Endothelial cell of umbilical vein (primary cell): ENCODE measurements at regions not wholly inside any gene's neighbourhood (a gene's known extent, or its start where the extent isn't known, plus 50 kb on each side); places are given as distances from the start of the nearest gene placed in this dataset.

Source experiments
- BruUV-seq: library from RNA; stranded (reverse); fragments of 400-500 nt; replicated peaks from 2 replicates; lab custom pipeline; 2021; lab: Mats Ljungman, UMichigan
- CTCF ChIA-PET: fragments of 300-600, 350-600 bp; sonication (Branson Sonifier 250); formaldehyde crosslinking; loops from one replicate; lab custom pipeline; 2021; ENCODE audit warnings: antibody characterized with exemption, inconsistent platforms; lab: Charles Lee
- POLR2A ChIA-PET: fragments of 300-600, 350-600 bp; sonication (Branson Sonifier 250); formaldehyde crosslinking; loops from one replicate; lab custom pipeline; 2021; ENCODE audit warnings: antibody characterized with exemption, inconsistent platforms; lab: Charles Lee
- DNase-seq: peaks from one replicate; pipeline ENCODE4 v3.0.0-alpha.2; 2011; ENCODE audit warnings: low read depth, low spot score
- FAIRE-seq: peaks from 2 replicates; lab custom pipeline; 2011; peaks lifted over from hg19 to GRCh38; lab: Jason Lieb, UNC
- H2AFZ ChIP-seq: 2 replicates; pipeline ENCODE4 v1.6.0; 2012; ENCODE audit warnings: low read depth, low read length, control low read depth, inconsistent platforms
- H3K27ac ChIP-seq: 2 replicates; pipeline ENCODE4 v1.5.1; 2011; ENCODE audit warnings: low read depth, mild to moderate bottlenecking, control low read depth, low read length, moderate library complexity; ENCODE audit not compliant: insufficient read depth
- H3K27me3 ChIP-seq, 2 experiments: 2 replicates each; pipeline versions ENCODE4 v1.6.0 to v1.6.1; 2011; ENCODE audit warnings: low read length in 2 of 2, mixed read lengths in 1 of 2; ENCODE audit not compliant: control insufficient read depth in 2 of 2, insufficient read depth in 2 of 2
- H3K36me3 ChIP-seq, 2 experiments: 2 replicates in 1 of 2; 3 replicates in 1 of 2; pipeline ENCODE4 v1.5.1; 2011; ENCODE audit warnings: low read length in 2 of 2, mild to moderate bottlenecking in 1 of 2, moderate library complexity in 1 of 2; ENCODE audit not compliant: control insufficient read depth in 2 of 2, insufficient read depth in 2 of 2; ENCODE audit errors: extremely low read depth in 1 of 2
- H3K4me1 ChIP-seq: 3 replicates; pipeline ENCODE4 v1.5.1; 2011; ENCODE audit warnings: mild to moderate bottlenecking, low read length; ENCODE audit not compliant: control insufficient read depth, insufficient read depth; ENCODE audit errors: extremely low read depth
- H3K4me2 ChIP-seq: 2 replicates; pipeline ENCODE4 v1.6.1; 2011; ENCODE audit warnings: low read length, control low read depth, mixed read lengths; ENCODE audit not compliant: insufficient read depth
- H3K4me3 ChIP-seq, 3 experiments: fragments of 200-600 bp in 1 of 3; sonication (generic), shearing (Covaris generic) in 1 of 3; replicated peaks in 1 of 3; 2 replicates each; pipeline ENCODE4 v1.5.1; 2011 to 2016; ENCODE audit warnings: control low read depth in 3 of 3, low read length in 3 of 3, mild to moderate bottlenecking in 2 of 3, inconsistent platforms in 1 of 3, low read depth in 1 of 3, moderate library complexity in 1 of 3; ENCODE audit not compliant: insufficient read depth in 1 of 3
- H3K79me2 ChIP-seq: 2 replicates; pipeline ENCODE4 v1.6.0; 2012; ENCODE audit warnings: low read length, inconsistent platforms; ENCODE audit not compliant: control insufficient read depth, insufficient read depth
- H3K9ac ChIP-seq: replicated peaks from 2 replicates; pipeline ENCODE3; 2011; ENCODE audit warnings: low read length, control low read depth; ENCODE audit not compliant: insufficient read depth; ENCODE audit errors: extremely low read depth
- H3K9me1 ChIP-seq: replicated peaks from 3 replicates; pipeline ENCODE4 v1.6.0; 2011; ENCODE audit warnings: mild to moderate bottlenecking, low read length; ENCODE audit not compliant: control insufficient read depth, insufficient read depth; ENCODE audit errors: extremely low read depth
- H3K9me3 ChIP-seq: replicated peaks from 2 replicates; pipeline ENCODE4 v1.5.1; 2012; ENCODE audit warnings: low read length, inconsistent platforms; ENCODE audit not compliant: control insufficient read depth, insufficient read depth
- H4K20me1 ChIP-seq: replicated peaks from 2 replicates; pipeline ENCODE3; 2011; ENCODE audit warnings: mild to moderate bottlenecking, low read length; ENCODE audit not compliant: control insufficient read depth, insufficient read depth; ENCODE audit errors: extremely low read depth
- CTCF ChIP-seq, 2 donors: IDR thresholded peaks; 1 replicate in 1 of 2; 2 replicates in 1 of 2; pipeline ENCODE4 v1.5.1; 2011; ENCODE audit warnings: low read length in 2 of 2, mild to moderate bottlenecking in 2 of 2, moderate library complexity in 2 of 2, control low read depth in 1 of 2, inconsistent platforms in 1 of 2, low read depth in 1 of 2; ENCODE audit not compliant: insufficient read depth in 1 of 2; ENCODE audit errors: extremely low read depth in 1 of 2
- EZH2 ChIP-seq: IDR thresholded peaks from 2 replicates; pipeline ENCODE4 v1.6.1; 2012; ENCODE audit warnings: borderline replicate concordance, low read depth, mild to moderate bottlenecking, moderate library complexity, low read length, inconsistent platforms; ENCODE audit not compliant: severe bottlenecking
- FOS ChIP-seq: IDR thresholded peaks from 2 replicates; pipeline ENCODE4 v1.6.1; 2011; ENCODE audit warnings: mild to moderate bottlenecking, low read length, moderate library complexity, borderline replicate concordance; ENCODE audit not compliant: insufficient read depth
- GATA2 ChIP-seq: IDR thresholded peaks from 2 replicates; pipeline ENCODE4 v1.7.0; 2011; ENCODE audit warnings: low read depth, mild to moderate bottlenecking, moderate library complexity, mixed read lengths, low read length; ENCODE audit not compliant: insufficient read length, insufficient read depth
- JUN ChIP-seq: IDR thresholded peaks from 2 replicates; pipeline ENCODE4 v1.6.1; 2011; ENCODE audit warnings: borderline replicate concordance, low read depth; ENCODE audit not compliant: insufficient read length, insufficient read depth
- MAX ChIP-seq: IDR thresholded peaks from 2 replicates; pipeline ENCODE4 v1.6.1; 2011; ENCODE audit not compliant: insufficient read depth, insufficient read length
- MYC ChIP-seq: IDR thresholded peaks from one replicate; pipeline ENCODE4 v1.6.1; 2011; ENCODE audit warnings: mild to moderate bottlenecking, low read depth, low read length
- POLR2A ChIP-seq: IDR thresholded peaks from 2 replicates; pipeline ENCODE4 v1.6.1; 2012; ENCODE audit warnings: low read depth, mild to moderate bottlenecking, control low read depth, low read length
- POLR2AphosphoS5 ChIP-seq: IDR thresholded peaks from 2 replicates; pipeline ENCODE4 v1.6.1; 2012; ENCODE audit warnings: low read depth, mild to moderate bottlenecking, control low read depth, low read length, moderate library complexity; ENCODE audit not compliant: insufficient read depth
- dilution Hi-C: fragments of 300-500 bp; cut with MboI; formaldehyde crosslinking; loops from one replicate; pipeline ENCODE4 v1.15.0; 2019; ENCODE audit warnings: low sequenced_read_pairs; ENCODE audit not compliant: extremely low pct_ligation_motif_present
- intact Hi-C: fragments of 100-400 bp; cut with micrococcal nuclease; formaldehyde crosslinking; loops from one replicate; pipeline ENCODE4 v1.10.0; 2022

- CTCF ChIA-PET = no interaction called here
- no peak overlapping the region for H3K4me3 ChIP-seq
- dilution Hi-C loops = no loop called here
- POLR2A ChIA-PET = no interaction called here
- no peaks in the 10 kb centered on the region for H3K9me1 ChIP-seq
- no peaks in the 10 kb centered on the region for H3K4me1 ChIP-seq
- intact Hi-C loops = no loop called here
- H3K27ac ChIP-seq = no peak overlapping the region
- no peaks in the 10 kb centered on the region for H3K36me3 ChIP-seq
- no peak overlapping the region for H2AFZ ChIP-seq
- FAIRE-seq (no peak), DNase-seq (no peak)
- H3K9ac ChIP-seq = no peak overlapping the region
- no peak overlapping the region for H3K4me2 ChIP-seq
- no peaks in the 10 kb centered on the region for H3K9me3 ChIP-seq
- H3K27me3 ChIP-seq = peaks cover 0 to 2% of the 10 kb centered on the region in 2 experiments
- no peaks in the 10 kb centered on the region for H3K79me2 ChIP-seq
- no peak for TF ChIP-seq CTCF (IDR thresholded peaks at IDR 0.05; ENCODE audit: extremely low read depth in 1 of 2, insufficient read depth in 1 of 2, low read depth in 1 of 2, low read length in 2 of 2)
- no peak for TF ChIP-seq POLR2AphosphoS5
- no peak for TF ChIP-seq EZH2
- no peak for TF ChIP-seq MYC
- TF ChIP-seq POLR2A = no peak
- no peak for TF ChIP-seq JUN
- TF ChIP-seq MAX = no peak
- TF ChIP-seq GATA2 = no peak
- no peak for TF ChIP-seq FOS
- no peaks in the 10 kb centered on the region for H4K20me1 ChIP-seq
- no TSS peak for BruUV-seq
Observed at GRCh38 chr10:45518741-45519140, 144.7 kb downstream of the ALOX5 start.
